Mucosa of descending colon (tissue), 3 donors: ENCODE measurements at regions not wholly inside any gene's neighbourhood (a gene's known extent, or its start where the extent isn't known, plus 50 kb on each side); places are given as distances from the start of the nearest gene placed in this dataset.

Experiments
- ATAC-seq: fragments of 200-7000 bp; cut with Tn5 transposase; one replicate; pipeline ENCODE4 v1.9.1; 2020; ENCODE audit warnings: mild to moderate bottlenecking, moderate library complexity
- DNase-seq, 3 donors: peaks; one replicate each; pipeline ENCODE4 v3.0.0-alpha.2; 2020
- H3K36me3 ChIP-seq: fragments of 200-600 bp; one replicate; pipeline ENCODE4 v1.8.0; 2021; ENCODE audit warnings: low read depth, mild to moderate bottlenecking
- H3K4me1 ChIP-seq: fragments of 200-600 bp; one replicate; pipeline ENCODE4 v1.8.0; 2021; ENCODE audit warnings: low read depth, mild to moderate bottlenecking
- H3K4me3 ChIP-seq: fragments of 200-600 bp; one replicate; pipeline ENCODE4 v1.8.0; 2021; ENCODE audit warnings: mild to moderate bottlenecking
- H3K9me3 ChIP-seq: fragments of 200-600 bp; one replicate; pipeline ENCODE4 v1.8.0; 2021; ENCODE audit warnings: mild to moderate bottlenecking
- CTCF ChIP-seq: fragments of 200-600 bp; IDR thresholded peaks from one replicate; pipeline ENCODE4 v1.8.0; 2022; ENCODE audit warnings: antibody characterized with exemption, mild to moderate bottlenecking
- intact Hi-C, 2 donors: fragments of 100-400 bp; cut with DNase I in 1 of 2; cut with micrococcal nuclease in 1 of 2; formaldehyde crosslinking; loops; one replicate each; pipeline versions ENCODE4 v1.11.0 to v1.11.1; 2022; cut with DNase I, micrococcal nuclease
- donor health status: DM: no; HTN: no; CAD: no; lungs with moderate emphysema.
- donor health status: DM: no; HTN: no; CAD: no.
- donor health status: DM: no; HTN: yes; CAD: no.

DNA sequence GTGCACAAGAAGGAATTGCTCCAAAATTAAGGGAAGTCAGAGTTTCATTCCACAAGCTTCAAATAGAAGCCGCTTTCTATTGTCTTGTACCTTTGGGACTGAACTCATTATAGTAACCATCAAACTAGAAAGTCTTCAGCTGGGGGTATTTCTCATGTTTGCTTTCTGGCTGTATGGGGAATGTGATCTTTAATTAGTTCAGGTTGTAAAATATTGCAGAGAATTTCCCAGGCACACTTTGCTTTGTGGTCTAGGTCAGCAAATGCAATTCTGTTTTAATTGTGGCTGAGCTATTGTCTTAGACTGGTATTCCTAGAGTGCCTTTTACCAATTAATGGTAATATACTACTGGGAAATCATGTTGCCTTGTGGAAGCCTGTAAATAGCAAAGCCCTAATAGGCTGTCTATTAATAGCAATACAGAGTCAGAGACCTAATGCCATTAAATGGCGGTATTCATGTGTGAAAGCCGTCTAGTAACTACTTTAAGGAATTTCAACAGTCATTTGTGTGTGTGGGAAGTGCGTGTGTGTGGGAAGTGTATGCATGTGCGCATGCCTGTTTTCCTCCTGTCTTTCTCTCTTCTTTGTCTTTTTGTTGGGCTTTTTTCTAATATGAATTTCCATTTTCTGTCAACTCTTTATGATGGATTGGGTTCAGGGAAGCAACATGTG lies 276.6 kb downstream of the FAT3 start:
- intact Hi-C loops, result no loop called here
- Histone ChIP-seq H3K4me1 (no peaks in the 10 kb centered on the region), H3K4me3 (no peak overlapping the region), H3K36me3 (no peaks in the 10 kb centered on the region), H3K9me3 (no peaks in the 10 kb centered on the region)
- DNase-seq (no peak), ATAC-seq (no peak)
- TF ChIP-seq CTCF, result no peak

DNA sequence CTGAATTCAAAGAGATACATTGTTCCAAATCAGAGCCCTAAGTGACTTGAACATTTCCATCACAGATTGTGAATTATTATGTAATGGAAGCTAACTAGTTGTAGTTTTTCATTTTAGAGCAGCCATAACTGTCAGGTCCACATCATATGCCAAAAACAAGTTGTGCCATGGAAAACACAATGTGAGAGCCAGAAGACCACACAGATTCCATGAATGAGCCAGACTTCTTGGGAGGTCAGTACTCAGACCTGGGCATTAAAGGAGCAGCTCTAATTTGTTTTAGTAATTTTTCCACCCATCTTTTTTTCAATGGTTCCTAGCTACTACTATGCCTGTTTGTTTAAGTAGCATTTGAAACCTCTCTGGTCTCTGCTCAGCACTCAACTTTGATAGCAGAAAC lies 279.4 kb downstream of the FAT3 start:
- TF ChIP-seq CTCF, result no peak
- ATAC-seq (no peak), DNase-seq (no peak)
- Histone ChIP-seq H3K4me3 (no peak overlapping the region), H3K4me1 (no peaks in the 10 kb centered on the region), H3K9me3 (no peaks in the 10 kb centered on the region), H3K36me3 (no peaks in the 10 kb centered on the region)
- intact Hi-C loops, result no loop called here

DNA sequence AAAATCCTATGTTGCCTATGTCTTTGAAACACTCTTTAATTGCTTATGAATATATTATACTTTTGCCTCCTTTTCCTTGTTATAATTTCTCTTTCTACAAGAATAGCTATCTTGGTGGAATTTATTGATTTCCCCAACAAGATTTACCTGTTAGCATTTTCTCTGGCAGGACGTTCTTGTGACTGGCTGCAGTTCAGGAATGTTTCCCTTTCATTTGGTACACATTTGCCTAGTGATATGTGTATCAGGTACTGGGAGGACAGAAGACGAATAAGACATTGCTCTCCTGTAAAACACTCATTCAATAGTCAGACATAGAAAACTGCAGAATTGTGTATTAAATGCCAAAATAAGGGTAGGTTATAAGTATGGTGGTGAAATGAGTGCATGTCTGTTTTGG lies 279.9 kb downstream of the FAT3 start:
- no peak for ATAC-seq
- intact Hi-C loops, result no loop called here
- Histone ChIP-seq H3K4me1 (no peaks in the 10 kb centered on the region), H3K36me3 (no peaks in the 10 kb centered on the region), H3K9me3 (no peaks in the 10 kb centered on the region), H3K4me3 (no peak overlapping the region)
- no peak for TF ChIP-seq CTCF
- no peak for DNase-seq

- intact Hi-C loops, result no loop called here
- no peak for DNase-seq
- TF ChIP-seq CTCF, result no peak
Measured at GRCh38 chr11:92505689-92506088, 281.1 kb downstream of the FAT3 start.

DNA sequence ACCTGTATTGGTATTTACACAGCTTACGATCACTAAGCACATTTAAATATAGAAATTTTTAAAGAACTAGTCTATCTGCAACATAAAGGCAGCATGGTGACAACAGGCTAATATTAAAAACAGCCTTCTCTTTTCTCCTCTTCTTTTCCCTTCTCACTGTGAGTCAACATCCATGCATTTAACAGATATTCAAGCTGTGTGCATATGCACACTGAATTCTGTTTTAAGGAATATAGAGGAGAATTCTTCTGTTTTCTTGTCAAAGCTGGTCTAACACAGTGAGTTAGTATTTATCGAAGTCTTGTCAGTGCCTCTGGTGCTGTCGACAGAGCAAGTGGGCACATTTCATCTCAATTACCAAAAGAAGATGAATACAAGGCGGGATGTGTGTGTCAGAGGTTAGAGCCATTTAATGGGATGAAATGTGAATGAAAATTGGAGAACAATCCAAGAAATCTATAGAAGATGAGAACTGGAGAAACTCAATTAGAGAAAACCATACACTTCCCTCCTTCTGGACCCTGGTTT lies 282.3 kb downstream of the FAT3 start:
- Histone ChIP-seq H3K4me1 (no peaks in the 10 kb centered on the region), H3K36me3 (no peaks in the 10 kb centered on the region), H3K9me3 (no peaks in the 10 kb centered on the region), H3K4me3 (no peak overlapping the region)
- no peak for TF ChIP-seq CTCF
- ATAC-seq (no peak), DNase-seq (no peak)
- intact Hi-C loops, result no loop called here

More at GRCh38 chr11:92505689-92506088, 281.1 kb downstream of the FAT3 start:
- H3K9me3 ChIP-seq, result no peaks in the 10 kb centered on the region
- H3K4me3 ChIP-seq, result no peak overlapping the region
- no peaks in the 10 kb centered on the region for H3K4me1 ChIP-seq
- no peaks in the 10 kb centered on the region for H3K36me3 ChIP-seq
- ATAC-seq, result no peak
